Epithelial cell of esophagus (primary cell): ENCODE measurements at regions not wholly inside any gene's neighbourhood (a gene's known extent, or its start where the extent isn't known, plus 50 kb on each side); places are given as distances from the start of the nearest gene placed in this dataset.
A peak's percentile ranks its signal among the peaks of the same experiment; 100 is the strongest.

Experiments
- DNase-seq: peaks from one replicate; pipeline ENCODE4 v3.0.0; 2010; ENCODE audit warnings: low read depth
- H3K4me3 ChIP-seq: 2 replicates; pipeline ENCODE4 v1.5.1; 2011; ENCODE audit warnings: mild to moderate bottlenecking, low read length, control low read depth
- CTCF ChIP-seq: IDR thresholded peaks from 2 replicates; pipeline ENCODE4 v1.5.1; 2011; ENCODE audit warnings: low read depth, mild to moderate bottlenecking, low read length, control low read depth, inconsistent platforms; ENCODE audit not compliant: insufficient read depth; ENCODE audit errors: missing control alignments

DNA sequence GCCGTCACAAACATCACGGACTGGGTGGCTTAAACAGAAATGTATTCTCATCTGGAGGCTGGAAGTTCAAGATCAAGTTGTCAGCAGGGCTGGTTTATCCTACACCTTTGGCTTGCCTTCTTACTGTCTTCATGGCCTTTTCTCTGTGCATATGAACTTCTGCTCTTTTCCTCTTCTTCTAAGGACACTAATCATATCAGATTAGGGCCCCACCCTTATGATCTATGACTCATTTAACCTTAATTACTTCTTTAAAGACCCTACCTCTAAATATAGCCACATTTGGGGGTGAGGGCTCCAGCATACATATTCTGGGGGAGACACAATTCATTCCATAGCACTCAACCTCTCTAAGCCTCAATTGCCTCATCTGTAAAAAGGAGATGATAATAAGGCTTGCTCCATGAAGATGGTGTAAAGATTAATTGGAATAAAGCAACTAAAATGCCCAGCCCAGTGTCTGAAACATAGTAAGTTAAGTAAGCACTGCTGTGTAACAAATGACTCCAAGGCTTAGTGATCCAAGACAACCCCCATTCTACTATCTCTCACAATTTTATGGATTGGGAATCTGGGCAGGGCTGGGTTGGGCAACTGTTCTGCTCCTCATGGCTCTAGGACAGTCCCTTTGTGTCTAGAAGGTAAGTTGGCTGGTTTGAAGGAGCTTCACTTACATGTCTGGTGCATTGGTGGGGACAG, 119.8 kb downstream of the BANF2 start:
- no peak for DNase-seq
- H3K4me3 ChIP-seq, result no peak overlapping the region
- no peak for TF ChIP-seq CTCF

DNA sequence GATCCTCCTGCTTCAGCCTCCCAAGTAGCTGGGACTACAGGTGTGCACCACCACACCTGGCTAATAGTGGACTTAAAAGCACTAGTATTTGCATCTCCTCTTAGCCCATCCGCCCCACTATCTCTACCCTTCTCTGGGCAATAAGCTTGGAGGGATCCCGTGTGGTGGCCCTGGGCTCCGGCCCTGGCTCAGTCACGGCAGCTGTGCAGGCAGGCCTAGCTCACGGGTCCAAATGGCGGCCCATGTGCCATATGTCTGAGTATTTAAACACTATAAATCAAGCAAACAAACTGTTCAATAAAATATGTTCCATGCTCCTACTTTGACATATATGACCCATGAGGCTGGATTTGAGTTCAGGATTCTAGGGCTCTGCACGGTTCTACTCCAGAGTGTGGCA, 118.4 kb downstream of the BANF2 start:
- DNase-seq, result no peak
- TF ChIP-seq CTCF, result no peak
- H3K4me3 ChIP-seq, result no peak overlapping the region

DNA sequence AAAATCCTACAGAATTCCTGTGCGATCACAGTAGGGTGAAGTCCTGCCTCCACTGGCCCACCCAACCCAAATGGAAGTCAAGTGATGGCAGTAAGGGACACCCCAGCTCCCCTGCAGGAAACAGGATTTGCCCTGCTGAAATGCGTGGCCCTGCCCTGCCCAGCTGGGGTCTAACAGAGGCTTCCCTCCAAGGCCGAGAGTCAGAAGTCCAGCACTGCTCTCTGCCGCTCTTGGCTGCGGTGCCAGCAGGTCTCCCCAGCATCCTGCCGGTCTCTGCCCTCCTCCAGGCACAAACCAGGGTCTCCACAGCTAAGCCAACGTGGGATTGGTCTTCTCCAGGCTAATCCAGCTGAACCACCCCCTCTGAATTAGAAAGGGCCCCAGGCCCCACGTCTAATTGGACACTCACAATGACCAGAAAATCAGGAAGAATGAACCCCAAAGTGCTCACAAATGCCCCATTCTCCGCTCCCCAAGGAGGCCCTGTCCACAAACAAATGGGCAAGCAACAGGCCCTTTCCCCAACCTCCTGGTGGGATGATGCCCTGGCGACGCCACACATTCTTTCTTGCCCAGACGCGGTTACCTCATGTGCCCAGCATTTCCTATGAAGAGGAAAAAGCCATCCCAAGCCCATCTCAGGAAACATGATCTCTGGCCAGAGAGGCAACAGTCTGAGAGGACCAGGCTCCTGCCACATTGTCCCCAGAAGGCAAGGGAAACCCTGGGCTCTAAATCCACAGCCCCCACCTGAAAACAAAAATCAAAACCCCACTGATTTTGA, 117.2 kb downstream of the BANF2 start:
- no peak for DNase-seq
- TF ChIP-seq CTCF, result no peak
- H3K4me3 ChIP-seq, result no peak overlapping the region

DNA sequence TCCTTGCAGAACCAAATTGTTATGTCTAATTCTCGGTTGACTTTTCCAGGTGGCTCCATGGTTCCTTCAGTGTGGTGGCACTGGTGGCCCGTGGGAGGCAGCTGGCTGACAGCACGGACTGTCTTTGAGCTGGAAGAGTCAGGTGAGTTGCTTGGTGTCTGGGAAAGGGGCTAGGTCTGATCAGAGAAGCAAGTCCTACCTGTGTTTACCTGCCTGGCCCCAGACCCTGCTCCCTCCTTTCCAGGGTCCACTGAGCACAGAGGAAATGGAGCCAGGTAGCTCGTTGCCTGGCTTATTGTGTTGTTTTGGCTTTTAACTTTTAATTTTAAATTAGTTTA, 111.8 kb downstream of the BANF2 start:
- H3K4me3 ChIP-seq, result no peak overlapping the region
- DNase-seq, result no peak
- TF ChIP-seq CTCF, result no peak

- no peak for TF ChIP-seq CTCF
- no peak for DNase-seq
- no peak overlapping the region for H3K4me3 ChIP-seq
Measured at GRCh38 chr20:17810847-17811627, 111.3 kb downstream of the BANF2 start.

DNA sequence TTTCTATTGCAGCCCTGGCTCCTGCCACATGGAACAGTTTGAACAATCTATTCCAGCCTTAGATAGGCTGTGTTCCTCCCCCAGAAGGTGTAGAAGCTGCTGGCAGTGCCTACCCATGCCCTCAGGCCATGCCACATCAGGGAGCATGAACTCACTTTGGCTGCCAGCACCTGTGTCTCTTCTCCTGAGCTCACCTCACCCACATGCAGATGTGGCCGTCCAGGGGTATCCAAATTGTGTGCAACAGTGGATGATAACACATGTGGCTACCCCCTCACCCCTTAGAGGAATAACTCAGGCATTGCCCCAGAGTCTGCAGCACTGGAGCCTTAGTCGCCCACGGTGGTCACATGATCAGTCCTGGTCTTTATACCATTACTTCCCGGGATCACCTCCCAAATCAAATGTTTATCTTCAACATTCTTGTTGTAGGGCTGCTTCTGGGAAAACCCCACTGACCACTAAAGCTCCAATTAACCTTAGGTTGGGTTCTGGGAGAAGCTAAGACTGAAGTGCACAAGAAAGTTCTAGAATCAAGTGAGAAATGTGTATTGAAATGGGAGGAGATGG, 110.4 kb downstream of the BANF2 start:
- no peak overlapping the region for H3K4me3 ChIP-seq
- no peak for TF ChIP-seq CTCF
- peak; percentile 7 for DNase-seq
